Erythroblast (primary cell): ENCODE measurements at regions not wholly inside any gene's neighbourhood (a gene's known extent, or its start where the extent isn't known, plus 50 kb on each side); places are given as distances from the start of the nearest gene placed in this dataset.

Source experiments
- GATA1 ChIP-seq: IDR thresholded peaks from 2 replicates; pipeline ENCODE4 v1.6.1; 2011; ENCODE audit warnings: low read depth, mild to moderate bottlenecking, control low read depth, low read length, moderate library complexity
- POLR2A ChIP-seq: IDR thresholded peaks from 2 replicates; pipeline ENCODE4 v1.6.1; 2011; ENCODE audit warnings: mild to moderate bottlenecking, low read length

DNA sequence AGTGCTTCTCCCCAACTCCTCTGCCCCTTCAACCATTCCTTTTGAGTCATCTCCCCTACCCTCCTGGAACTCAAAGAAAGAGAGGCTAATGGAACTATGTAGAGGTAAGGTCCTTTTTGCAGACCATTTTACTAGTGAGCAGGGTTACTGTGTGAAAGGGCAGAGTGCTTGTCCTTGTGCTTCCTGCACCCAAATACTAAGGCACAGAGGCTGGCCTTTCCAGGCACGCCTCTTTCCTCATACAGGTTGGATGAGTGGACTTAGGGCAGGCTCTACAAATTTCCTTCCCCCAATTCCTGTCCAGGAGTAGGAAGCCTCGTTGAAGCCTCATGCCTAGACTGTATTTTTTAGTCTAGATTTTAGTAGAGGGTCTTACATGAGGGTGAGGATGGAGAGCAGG, 288.8 kb upstream of the SLC14A2 start:
- TF ChIP-seq POLR2A (no peak), GATA1 (no peak)
